HFF-Myc (cell line): ENCODE measurements at regions not wholly inside any gene's neighbourhood (a gene's known extent, or its start where the extent isn't known, plus 50 kb on each side); places are given as distances from the start of the nearest gene placed in this dataset.

Source experiments
- DNase-seq: peaks from one replicate; pipeline ENCODE4 v3.0.0-alpha.2; 2011; ENCODE audit warnings: low read depth; ENCODE audit errors: extremely low read depth
- H3K4me3 ChIP-seq: replicated peaks from 2 replicates; pipeline ENCODE4 v1.5.1; 2011; ENCODE audit warnings: low read depth, mild to moderate bottlenecking, control low read depth, low read length
- TF ChIP-seq, protein P1 (sequence below): IDR thresholded peaks from 2 replicates; pipeline ENCODE4 v1.5.1; 2012; ENCODE audit warnings: mild to moderate bottlenecking, low read depth, low read length, control low read depth; ENCODE audit errors: missing control alignments

DNA sequence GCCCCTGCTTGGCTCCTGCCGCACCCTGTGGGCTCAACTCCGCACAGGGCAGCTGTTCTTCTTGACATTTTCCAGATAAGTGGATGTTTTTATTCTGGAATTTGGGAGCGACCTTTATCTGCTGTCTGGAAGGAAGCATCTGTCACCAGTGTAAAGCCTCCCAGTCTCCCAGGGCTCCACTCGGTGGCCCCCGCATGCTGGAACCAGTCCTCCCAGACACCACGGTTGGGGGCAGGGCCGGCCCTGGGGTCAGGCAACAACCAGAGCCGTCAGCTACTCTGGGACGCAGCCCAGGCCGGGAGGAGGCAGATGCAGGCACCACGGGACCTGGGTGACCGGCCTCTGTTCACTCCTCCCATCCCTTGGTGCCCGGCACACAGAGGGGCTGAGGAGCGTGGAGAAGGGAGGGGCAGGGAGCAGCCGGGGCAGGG is 92.8 kb upstream of the ADAMTS2 start:
- H3K4me3 ChIP-seq: no peak overlapping the region
- no peak for DNase-seq
- TF ChIP-seq, protein P1, sequence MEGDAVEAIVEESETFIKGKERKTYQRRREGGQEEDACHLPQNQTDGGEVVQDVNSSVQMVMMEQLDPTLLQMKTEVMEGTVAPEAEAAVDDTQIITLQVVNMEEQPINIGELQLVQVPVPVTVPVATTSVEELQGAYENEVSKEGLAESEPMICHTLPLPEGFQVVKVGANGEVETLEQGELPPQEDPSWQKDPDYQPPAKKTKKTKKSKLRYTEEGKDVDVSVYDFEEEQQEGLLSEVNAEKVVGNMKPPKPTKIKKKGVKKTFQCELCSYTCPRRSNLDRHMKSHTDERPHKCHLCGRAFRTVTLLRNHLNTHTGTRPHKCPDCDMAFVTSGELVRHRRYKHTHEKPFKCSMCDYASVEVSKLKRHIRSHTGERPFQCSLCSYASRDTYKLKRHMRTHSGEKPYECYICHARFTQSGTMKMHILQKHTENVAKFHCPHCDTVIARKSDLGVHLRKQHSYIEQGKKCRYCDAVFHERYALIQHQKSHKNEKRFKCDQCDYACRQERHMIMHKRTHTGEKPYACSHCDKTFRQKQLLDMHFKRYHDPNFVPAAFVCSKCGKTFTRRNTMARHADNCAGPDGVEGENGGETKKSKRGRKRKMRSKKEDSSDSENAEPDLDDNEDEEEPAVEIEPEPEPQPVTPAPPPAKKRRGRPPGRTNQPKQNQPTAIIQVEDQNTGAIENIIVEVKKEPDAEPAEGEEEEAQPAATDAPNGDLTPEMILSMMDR: no peak

DNA sequence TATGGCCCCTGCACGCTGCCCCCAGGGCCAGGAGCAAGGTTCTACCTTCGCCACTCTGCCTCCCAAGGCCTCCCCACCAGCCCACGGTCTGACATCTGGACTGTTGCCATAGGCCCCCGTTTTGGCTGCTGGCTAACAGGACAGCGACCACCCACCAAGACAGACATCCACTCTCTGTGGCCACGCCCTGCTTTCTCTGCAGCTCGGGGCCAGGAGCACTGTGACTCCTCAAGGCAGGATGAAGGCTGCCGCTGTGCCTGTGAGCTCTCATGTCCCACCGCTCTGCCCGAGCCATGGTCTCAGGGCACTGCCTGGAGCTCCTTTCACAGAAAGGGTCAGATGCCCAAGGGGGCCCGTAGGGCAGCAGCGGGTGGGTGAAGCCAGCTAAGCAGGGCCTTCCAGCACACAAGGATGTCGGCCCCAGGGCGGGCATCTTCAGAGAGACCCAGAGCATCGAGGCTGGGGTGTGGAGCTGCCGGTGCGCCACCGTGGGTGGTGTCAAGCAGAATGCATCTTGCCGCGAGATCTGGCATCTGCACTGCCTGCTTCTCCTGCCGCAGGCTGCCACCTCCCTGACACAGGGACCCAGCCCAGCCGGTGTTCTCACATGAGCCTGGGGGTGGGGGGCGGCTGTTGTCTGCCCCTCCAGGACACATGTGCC is 92.2 kb upstream of the ADAMTS2 start:
- no peak overlapping the region for H3K4me3 ChIP-seq
- no peak for DNase-seq
- TF ChIP-seq, protein P1: no peak

DNA sequence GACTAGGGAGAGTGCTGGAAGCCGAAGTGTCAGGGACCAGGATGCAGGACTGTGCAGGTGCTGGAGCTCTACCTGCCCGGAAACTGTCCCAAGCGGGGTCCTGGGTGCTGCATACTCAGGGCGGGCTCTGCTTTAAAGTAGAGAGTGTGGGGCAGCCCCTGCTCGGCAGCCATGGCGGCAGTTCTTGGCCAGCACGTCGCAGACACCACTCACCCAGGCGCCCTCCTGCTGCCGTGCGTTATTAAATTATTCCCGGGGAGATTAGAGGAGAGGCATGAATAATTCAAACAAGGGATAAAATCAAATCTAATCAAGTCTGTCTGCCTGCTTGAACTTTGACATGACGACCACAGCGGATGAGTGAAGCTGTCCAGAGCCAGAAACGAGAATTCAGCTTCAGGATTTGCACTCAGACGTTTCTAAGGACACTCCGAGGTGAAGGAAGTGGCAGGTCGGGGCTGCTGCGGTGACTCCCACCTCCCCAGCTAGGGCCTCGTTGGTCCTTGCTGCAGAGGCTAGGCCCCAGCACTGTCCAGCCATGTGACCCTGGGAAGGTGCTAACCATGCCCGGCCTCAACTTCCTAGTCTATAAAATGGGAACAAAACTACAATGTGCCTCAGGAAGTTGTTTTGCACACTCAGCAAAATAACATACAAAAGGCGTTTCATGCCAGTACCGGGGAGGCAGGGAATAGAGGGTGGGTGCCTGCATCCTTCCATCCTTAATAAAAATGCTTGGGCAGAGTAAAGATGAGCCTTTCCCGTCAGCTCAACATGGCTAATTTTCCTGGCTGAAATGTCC is 91.3 kb upstream of the ADAMTS2 start:
- H3K4me3 ChIP-seq: no peak overlapping the region
- no peak for DNase-seq
- TF ChIP-seq, protein P1: no peak

DNA sequence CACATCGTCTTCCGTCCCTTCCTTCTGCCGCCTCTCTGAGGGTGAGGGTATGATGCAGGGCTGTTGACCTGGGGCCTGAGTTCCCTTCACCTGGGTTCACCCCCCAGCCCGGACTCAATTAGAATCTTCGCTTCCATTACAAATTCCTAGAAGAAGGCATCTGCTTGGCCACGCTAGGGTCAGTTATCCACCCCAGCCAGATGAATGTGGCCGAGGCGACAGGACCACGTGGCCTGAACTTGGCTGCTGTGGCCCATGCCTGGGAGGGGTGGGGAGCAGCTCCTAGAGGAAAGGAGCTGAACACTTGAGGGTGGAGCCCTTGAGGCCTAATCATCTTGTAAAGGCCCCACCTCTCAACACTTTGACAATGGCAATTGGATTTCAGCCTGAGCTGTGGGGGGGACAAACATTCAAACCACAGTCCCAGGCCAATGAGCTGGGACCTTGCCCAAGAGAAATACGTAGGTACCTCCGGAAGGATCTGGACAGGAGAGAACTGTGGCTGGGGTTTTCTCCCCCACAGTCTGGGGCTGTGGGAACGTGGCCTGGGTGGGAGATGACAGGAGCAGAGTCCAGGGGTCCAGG is 90.6 kb upstream of the ADAMTS2 start:
- TF ChIP-seq, protein P1: no peak
- no peak overlapping the region for H3K4me3 ChIP-seq
- no peak for DNase-seq

DNA sequence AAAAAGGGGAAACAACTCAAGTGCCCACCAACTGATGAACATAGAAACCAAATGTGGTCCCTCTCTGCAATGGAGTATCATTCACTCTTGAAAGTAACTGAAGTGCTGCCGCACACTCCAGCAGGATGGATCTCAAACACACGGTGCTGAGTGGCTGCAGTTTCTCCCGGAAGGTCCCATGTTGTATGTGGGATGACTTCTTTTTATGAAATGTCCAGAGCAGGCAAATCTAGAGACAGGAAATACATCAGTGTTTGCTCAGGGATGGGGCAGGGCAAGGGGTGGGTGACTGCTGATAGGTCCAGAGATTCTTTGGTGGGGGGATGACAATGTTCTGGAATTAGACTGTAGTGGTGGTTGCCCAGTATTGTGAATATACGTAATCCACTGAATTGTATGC is 89.9 kb upstream of the ADAMTS2 start:
- TF ChIP-seq, protein P1: no peak
- DNase-seq: no peak
- H3K4me3 ChIP-seq: no peak overlapping the region

DNA sequence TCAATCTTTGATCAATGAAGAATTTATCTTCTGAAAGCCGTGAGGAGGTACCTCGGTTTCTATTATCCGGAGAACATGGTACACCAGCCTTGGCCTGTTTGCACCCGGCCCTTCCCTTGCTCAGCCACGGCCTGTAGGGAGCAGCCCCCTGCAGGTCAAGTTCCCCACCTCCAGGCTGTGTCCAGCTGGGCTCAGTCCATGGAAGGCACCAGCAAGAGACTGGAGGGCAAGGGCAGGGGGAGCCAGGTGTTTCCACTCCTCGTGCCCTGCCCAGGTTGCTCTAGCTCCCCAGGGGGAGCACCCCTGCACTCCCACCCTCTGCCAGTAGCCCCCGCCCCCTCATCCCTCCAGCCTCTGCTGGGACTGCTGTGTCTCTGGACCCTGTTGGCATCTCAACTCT is 87.3 kb upstream of the ADAMTS2 start:
- TF ChIP-seq, protein P1: no peak
- H3K4me3 ChIP-seq: no peak overlapping the region
- DNase-seq: no peak
